ENCODE measurements at regions not wholly inside any gene's neighbourhood (a gene's known extent, or its start where the extent isn't known, plus 50 kb on each side); places are given as distances from the start of the nearest gene placed in this dataset.

GRCh38 chr5:23257656-23258055 is 249.8 kb upstream of the PRDM9 start:
- Histone ChIP-seq H3K4me1 (no peaks in the 10 kb centered on the region), H3K27me3 (no peaks in the 10 kb centered on the region), H3K27ac (no peak overlapping the region), H3K36me3 (no peaks in the 10 kb centered on the region), H3K4me3 (no peak overlapping the region), H3K9me3 (no peaks in the 10 kb centered on the region)
- no peak for TF ChIP-seq POLR2A (IDR thresholded peaks at IDR 0.05)
- TF ChIP-seq EP300 (IDR thresholded peaks at IDR 0.05) = no peak
- TF ChIP-seq CTCF (IDR thresholded peaks at IDR 0.05) = no peak
- DNase-seq (ENCODE audit: low spot score in 2 of 2) = no peak

GRCh38 chr5:23253621-23254198 is 253.7 kb upstream of the PRDM9 start:
- no peak for DNase-seq (ENCODE audit: low spot score in 2 of 2)
- H3K4me1 ChIP-seq = no peaks in the 10 kb centered on the region
- H3K9me3 ChIP-seq = no peaks in the 10 kb centered on the region
- WGBS, 2 donors = 68 to 69% methylated on average over 1 of the region's 1 CpG
- H3K4me3 ChIP-seq = no peak overlapping the region
- TF ChIP-seq POLR2A (IDR thresholded peaks at IDR 0.05) (no peak), EP300 (IDR thresholded peaks at IDR 0.05) (no peak), CTCF (IDR thresholded peaks at IDR 0.05) (no peak)
- no peaks in the 10 kb centered on the region for H3K36me3 ChIP-seq
- H3K27me3 ChIP-seq = no peaks in the 10 kb centered on the region
- no peak overlapping the region for H3K27ac ChIP-seq

- Histone ChIP-seq H3K9me3 (no peaks in the 10 kb centered on the region), H3K27ac (no peak overlapping the region), H3K36me3 (no peaks in the 10 kb centered on the region), H3K4me1 (no peaks in the 10 kb centered on the region), H3K27me3 (no peaks in the 10 kb centered on the region), H3K4me3 (no peak overlapping the region)
- DNase-seq (ENCODE audit: low spot score in 2 of 2) = no peak
- no peak for TF ChIP-seq POLR2A (IDR thresholded peaks at IDR 0.05)
- TF ChIP-seq CTCF (IDR thresholded peaks at IDR 0.05) = no peak
- no peak for TF ChIP-seq EP300 (IDR thresholded peaks at IDR 0.05)
- WGBS, 2 donors = 82% methylated on average over 2 of the region's 2 CpGs
Observed at GRCh38 chr5:23242891-23243290, 264.5 kb upstream of the PRDM9 start.

GRCh38 chr5:23235246-23235645 is 272.2 kb upstream of the PRDM9 start:
- H3K27me3 ChIP-seq = no peaks in the 10 kb centered on the region
- TF ChIP-seq CTCF (IDR thresholded peaks at IDR 0.05) (no peak), POLR2A (IDR thresholded peaks at IDR 0.05) (no peak), EP300 (IDR thresholded peaks at IDR 0.05) (no peak)
- H3K27ac ChIP-seq = no peak overlapping the region
- 69 to 94% methylated on average over 1 of the region's 1 CpG for WGBS, 2 donors
- no peaks in the 10 kb centered on the region for H3K9me3 ChIP-seq
- no peak overlapping the region for H3K4me3 ChIP-seq
- H3K4me1 ChIP-seq = no peaks in the 10 kb centered on the region
- H3K36me3 ChIP-seq = no peaks in the 10 kb centered on the region
- DNase-seq (ENCODE audit: low spot score in 2 of 2) = no peak

- Histone ChIP-seq H3K27me3 (no peaks in the 10 kb centered on the region), H3K4me1 (no peaks in the 10 kb centered on the region), H3K36me3 (no peaks in the 10 kb centered on the region), H3K9me3 (no peaks in the 10 kb centered on the region), H3K27ac (no peak overlapping the region), H3K4me3 (no peak overlapping the region)
- no peak for DNase-seq (ENCODE audit: low spot score in 2 of 2)
- no peak for TF ChIP-seq POLR2A (IDR thresholded peaks at IDR 0.05)
- WGBS, 2 donors = 62 to 66% methylated on average over 4 of the region's 4 CpGs
Observed at GRCh38 chr5:23234197-23234596, 273.2 kb upstream of the PRDM9 start.

- H3K4me3 ChIP-seq = no peak overlapping the region
- H3K4me1 ChIP-seq = no peaks in the 10 kb centered on the region
- DNase-seq (ENCODE audit: low spot score in 2 of 2) = no peak
- no peaks in the 10 kb centered on the region for H3K9me3 ChIP-seq
- no peaks in the 10 kb centered on the region for H3K27me3 ChIP-seq
- H3K36me3 ChIP-seq = no peaks in the 10 kb centered on the region
- no peak overlapping the region for H3K27ac ChIP-seq
- TF ChIP-seq CTCF (IDR thresholded peaks at IDR 0.05) (no peak), POLR2A (IDR thresholded peaks at IDR 0.05) (no peak), EP300 (IDR thresholded peaks at IDR 0.05) (no peak)
Observed at GRCh38 chr5:23223846-23224245, 283.6 kb upstream of the PRDM9 start.
